PC-3 (cell line): ENCODE measurements at regions not wholly inside any gene's neighbourhood (a gene's known extent, or its start where the extent isn't known, plus 50 kb on each side); places are given as distances from the start of the nearest gene placed in this dataset.

Experiments used
- ATAC-seq: fragments of 200-7000 bp; cut with Tn5 transposase; 2 replicates; pipeline ENCODE4 v1.9.1; 2020; ENCODE audit warnings: mild to moderate bottlenecking, moderate library complexity
- BruUV-seq: library from RNA; stranded (reverse); fragments of 400-500 nt; replicated peaks from 2 replicates; lab custom pipeline; 2021; lab: Mats Ljungman, UMichigan
- CTCF ChIA-PET: fragments of 300-600 bp; sonication (Branson Sonifier 250); formaldehyde crosslinking; loops from one replicate; lab custom pipeline; 2022; ENCODE audit warnings: antibody characterized with exemption; lab: Charles Lee
- POLR2A ChIA-PET: fragments of 300-600 bp; sonication (Branson Sonifier 250); formaldehyde crosslinking; loops from one replicate; lab custom pipeline; 2022; ENCODE audit warnings: antibody characterized with exemption; ENCODE audit not compliant: unreplicated experiment; lab: Charles Lee
- DNase-seq: peaks from one replicate; pipeline ENCODE4 v3.0.0-alpha.2; 2015
- H2AFZ ChIP-seq: fragments of 300-600 bp; sonication (generic); 2 replicates; pipeline ENCODE4 v1.6.0; 2016; ENCODE audit warnings: antibody characterized with exemption, low read length
- H3F3A ChIP-seq: fragments of 300-600 bp; sonication (generic); one replicate; pipeline ENCODE4 v1.6.0; 2017; ENCODE audit warnings: antibody characterized with exemption, low read length, control low read depth, mild to moderate bottlenecking; ENCODE audit not compliant: unreplicated experiment
- H3K27ac ChIP-seq: fragments of 300-600 bp; sonication (generic); 2 replicates; pipeline ENCODE4 v1.5.1; 2016; ENCODE audit warnings: mild to moderate bottlenecking, low read length
- H3K27me3 ChIP-seq: fragments of 300-600 bp; sonication (generic); 2 replicates; pipeline ENCODE4 v1.6.1; 2016; ENCODE audit warnings: low read length, mixed read lengths
- H3K36me3 ChIP-seq: fragments of 300-600 bp; sonication (generic); 2 replicates; pipeline ENCODE4 v1.6.1; 2016; ENCODE audit warnings: low read depth, mixed run types, low read length, mixed read lengths
- H3K4me1 ChIP-seq: fragments of 300-600 bp; sonication (generic); 2 replicates; pipeline ENCODE4 v1.5.1; 2016; ENCODE audit warnings: low read length; ENCODE audit not compliant: insufficient read depth
- H3K4me2 ChIP-seq: fragments of 300-600 bp; sonication (generic); 2 replicates; pipeline ENCODE4 v1.6.0; 2016; ENCODE audit warnings: low read length
- H3K4me3 ChIP-seq: fragments of 300-600 bp; sonication (generic); 2 replicates; pipeline ENCODE4 v1.5.1; 2016; ENCODE audit warnings: mild to moderate bottlenecking, low read length, mixed read lengths
- H3K79me2 ChIP-seq: fragments of 300-600 bp; sonication (generic); 2 replicates; pipeline ENCODE4 v1.6.1; 2017; ENCODE audit warnings: low read length, mixed read lengths
- H3K9ac ChIP-seq: fragments of 300-600 bp; sonication (generic); 2 replicates; pipeline ENCODE4 v1.6.0; 2016; ENCODE audit warnings: mild to moderate bottlenecking, low read length
- H3K9me2 ChIP-seq: fragments of 300-600 bp; sonication (generic); replicated peaks from 2 replicates; pipeline ENCODE4 v1.6.1; 2016; ENCODE audit warnings: mixed run types, low read length, mixed read lengths
- H3K9me3 ChIP-seq: fragments of 300-600 bp; sonication (generic); 2 replicates; pipeline ENCODE4 v1.6.1; 2016; ENCODE audit warnings: low read length, mixed read lengths
- H4K20me1 ChIP-seq: fragments of 300-600 bp; sonication (generic); 2 replicates; pipeline ENCODE4 v1.6.1; 2016; ENCODE audit warnings: low read length, mixed read lengths
- EZH2 ChIP-seq: fragments of 300-600 bp; sonication (generic); IDR thresholded peaks from one replicate; pipeline ENCODE4 v1.6.1; 2017; ENCODE audit warnings: antibody characterized with exemption, mild to moderate bottlenecking, low read length; ENCODE audit not compliant: unreplicated experiment
- EZH2phosphoT487 ChIP-seq: fragments of 300-600 bp; sonication (generic); IDR thresholded peaks from 2 replicates; pipeline ENCODE4 v1.6.1; 2018; ENCODE audit warnings: mild to moderate bottlenecking, antibody characterized with exemption, low read length, borderline replicate concordance
- intact Hi-C: fragments of 100-400 bp; cut with micrococcal nuclease; formaldehyde crosslinking; loops from 2 replicates; pipeline ENCODE4 v1.9.0; 2023
- TF ChIP-seq, protein P1 (sequence below): fragments of 300-600 bp; sonication (generic); conservative IDR thresholded peaks from 2 replicates; pipeline ENCODE4 v1.5.1; 2017; ENCODE audit warnings: antibody characterized with exemption, low read depth, mild to moderate bottlenecking, low read length

DNA sequence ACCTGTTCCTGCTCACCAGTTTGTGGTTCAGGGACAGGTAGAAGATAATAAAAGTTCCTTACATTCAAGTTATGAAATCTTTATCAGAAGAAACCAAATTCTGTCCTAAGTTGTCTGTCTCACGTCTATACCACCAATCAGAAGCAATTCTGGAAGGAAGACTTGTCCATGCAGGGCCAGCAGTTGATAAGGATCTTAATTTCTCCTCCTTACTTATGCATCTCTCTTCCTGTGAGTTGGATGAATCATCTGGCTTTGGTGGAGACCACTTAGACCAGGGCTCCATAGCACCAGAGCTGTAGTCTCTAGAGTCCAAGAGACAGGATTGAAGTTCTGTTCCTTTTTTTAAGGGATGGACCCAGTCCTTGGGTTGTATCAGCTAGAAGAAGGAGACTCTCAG lies 106.5 kb downstream of the APOB start:
- intact Hi-C loops, result no loop called here
- TF ChIP-seq EZH2phosphoT487 (no peak), EZH2 (no peak)
- TF ChIP-seq, protein P1, sequence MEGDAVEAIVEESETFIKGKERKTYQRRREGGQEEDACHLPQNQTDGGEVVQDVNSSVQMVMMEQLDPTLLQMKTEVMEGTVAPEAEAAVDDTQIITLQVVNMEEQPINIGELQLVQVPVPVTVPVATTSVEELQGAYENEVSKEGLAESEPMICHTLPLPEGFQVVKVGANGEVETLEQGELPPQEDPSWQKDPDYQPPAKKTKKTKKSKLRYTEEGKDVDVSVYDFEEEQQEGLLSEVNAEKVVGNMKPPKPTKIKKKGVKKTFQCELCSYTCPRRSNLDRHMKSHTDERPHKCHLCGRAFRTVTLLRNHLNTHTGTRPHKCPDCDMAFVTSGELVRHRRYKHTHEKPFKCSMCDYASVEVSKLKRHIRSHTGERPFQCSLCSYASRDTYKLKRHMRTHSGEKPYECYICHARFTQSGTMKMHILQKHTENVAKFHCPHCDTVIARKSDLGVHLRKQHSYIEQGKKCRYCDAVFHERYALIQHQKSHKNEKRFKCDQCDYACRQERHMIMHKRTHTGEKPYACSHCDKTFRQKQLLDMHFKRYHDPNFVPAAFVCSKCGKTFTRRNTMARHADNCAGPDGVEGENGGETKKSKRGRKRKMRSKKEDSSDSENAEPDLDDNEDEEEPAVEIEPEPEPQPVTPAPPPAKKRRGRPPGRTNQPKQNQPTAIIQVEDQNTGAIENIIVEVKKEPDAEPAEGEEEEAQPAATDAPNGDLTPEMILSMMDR, result no peak
- no peak for ATAC-seq
- Histone ChIP-seq H3K4me3 (no peak overlapping the region), H2AFZ (no peak overlapping the region), H3K9me2 (no peaks in the 10 kb centered on the region), H3K4me1 (no peaks in the 10 kb centered on the region), H3K27ac (no peak overlapping the region), H3K79me2 (no peaks in the 10 kb centered on the region), H3K27me3 (peaks cover 6% of the 10 kb centered on the region; the same call in 1 of the 2 replicates), H3F3A (no peaks in the 10 kb centered on the region), H3K9ac (no peak overlapping the region), H4K20me1 (no peaks in the 10 kb centered on the region), H3K4me2 (no peak overlapping the region), H3K36me3 (no peaks in the 10 kb centered on the region), H3K9me3 (no peaks in the 10 kb centered on the region)
- POLR2A ChIA-PET, result no interaction called here
- CTCF ChIA-PET, result no interaction called here
- BruUV-seq, result no TSS peak
- DNase-seq, result no peak

GRCh38 chr2:20935168-20935775 lies 108.6 kb downstream of the APOB start:
- Histone ChIP-seq H3K9me2 (no peaks in the 10 kb centered on the region), H3K27me3 (peaks cover 6% of the 10 kb centered on the region; the same call in 1 of the 2 replicates), H3K27ac (no peak overlapping the region), H3K9me3 (no peaks in the 10 kb centered on the region), H3K79me2 (no peaks in the 10 kb centered on the region), H3F3A (no peaks in the 10 kb centered on the region), H3K9ac (no peak overlapping the region), H2AFZ (no peak overlapping the region), H3K4me3 (no peak overlapping the region), H3K36me3 (no peaks in the 10 kb centered on the region), H4K20me1 (no peaks in the 10 kb centered on the region), H3K4me2 (no peak overlapping the region), H3K4me1 (no peaks in the 10 kb centered on the region)
- ChIA-PET POLR2A (no interaction called here), CTCF (no interaction called here)
- no peak for ATAC-seq
- no peak for TF ChIP-seq EZH2phosphoT487
- DNase-seq, result no peak
- intact Hi-C loops, result no loop called here
- no TSS peak for BruUV-seq

GRCh38 chr2:20934236-20934635 lies 109.6 kb downstream of the APOB start:
- Histone ChIP-seq H3K4me2 (no peak overlapping the region), H3K9me3 (no peaks in the 10 kb centered on the region), H3K9ac (no peak overlapping the region), H3F3A (no peaks in the 10 kb centered on the region), H4K20me1 (no peaks in the 10 kb centered on the region), H3K79me2 (no peaks in the 10 kb centered on the region), H3K4me3 (no peak overlapping the region), H3K36me3 (no peaks in the 10 kb centered on the region), H3K4me1 (no peaks in the 10 kb centered on the region), H3K27ac (no peak overlapping the region), H3K9me2 (no peaks in the 10 kb centered on the region), H2AFZ (no peak overlapping the region), H3K27me3 (0 out of 2 replicates have a peak, but pooled peaks cover 6% of the 10 kb centered on the region)
- TF ChIP-seq EZH2phosphoT487 (no peak), EZH2 (no peak)
- TF ChIP-seq, protein P1, result no peak
- POLR2A ChIA-PET, result no interaction called here
- CTCF ChIA-PET, result no interaction called here
- DNase-seq (no peak), ATAC-seq (no peak)
- no TSS peak for BruUV-seq
- intact Hi-C loops, result no loop called here
